ENCODE measurements at regions not wholly inside any gene's neighbourhood (a gene's known extent, or its start where the extent isn't known, plus 50 kb on each side); places are given as distances from the start of the nearest gene placed in this dataset.

- no peaks in the 10 kb centered on the region for H3K4me1 Mint-ChIP-seq (ENCODE audit: low read depth)
- no peak for DNase-seq
- peaks cover 28% of the 10 kb centered on the region for H3K9me3 Mint-ChIP-seq
- no peaks in the 10 kb centered on the region for H3K36me3 Mint-ChIP-seq (ENCODE audit: low read depth)
- no peaks in the 10 kb centered on the region for H3K27me3 Mint-ChIP-seq (ENCODE audit: insufficient read depth)
- H3K4me3 Mint-ChIP-seq, result no peak overlapping the region
- H3K27ac Mint-ChIP-seq, result no peak overlapping the region
- no peak for TF ChIP-seq CTCF (IDR thresholded peaks at IDR 0.05)
Observed at GRCh38 chr4:31051565-31051964, 331.4 kb downstream of the PCDH7 start.

GRCh38 chr4:31052519-31052918, 332.4 kb downstream of the PCDH7 start:
- no peaks in the 10 kb centered on the region for H3K4me1 Mint-ChIP-seq (ENCODE audit: low read depth)
- TF ChIP-seq CTCF (IDR thresholded peaks at IDR 0.05), result no peak
- no peaks in the 10 kb centered on the region for H3K27me3 Mint-ChIP-seq (ENCODE audit: insufficient read depth)
- H3K36me3 Mint-ChIP-seq (ENCODE audit: low read depth), result no peaks in the 10 kb centered on the region
- no peak overlapping the region for H3K4me3 Mint-ChIP-seq
- no peak overlapping the region for H3K27ac Mint-ChIP-seq
- H3K9me3 Mint-ChIP-seq, result peaks cover 24% of the 10 kb centered on the region
- no peak for DNase-seq

DNA sequence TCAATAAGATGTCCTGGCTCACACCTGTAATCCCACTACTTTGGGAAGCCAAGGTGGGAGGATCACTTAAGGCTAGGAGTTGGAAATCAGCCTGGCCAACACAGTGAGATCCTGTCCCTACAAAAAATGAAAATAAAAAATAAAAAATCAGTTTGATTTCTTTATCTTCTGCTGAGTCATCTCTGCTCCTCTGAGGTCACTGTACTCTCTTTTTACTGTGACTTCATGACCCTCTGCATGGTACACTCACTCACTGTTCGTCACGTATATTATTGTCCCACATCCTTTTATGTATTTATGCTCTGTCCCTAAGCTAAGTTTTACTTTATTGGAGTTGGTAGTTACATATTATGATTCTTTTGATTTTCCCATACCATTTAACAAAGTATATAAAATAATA, 333.3 kb downstream of the PCDH7 start:
- Mint-ChIP-seq H3K4me3 (no peak overlapping the region), H3K4me1 (ENCODE audit: low read depth) (no peaks in the 10 kb centered on the region)
- TF ChIP-seq CTCF (IDR thresholded peaks at IDR 0.05), result no peak

GRCh38 chr4:31054295-31054694, 334.1 kb downstream of the PCDH7 start:
- DNase-seq, result no peak
- H3K27ac Mint-ChIP-seq, result no peak overlapping the region
- H3K27me3 Mint-ChIP-seq (ENCODE audit: insufficient read depth), result no peaks in the 10 kb centered on the region
- no peak overlapping the region for H3K4me3 Mint-ChIP-seq
- no peak for TF ChIP-seq CTCF (IDR thresholded peaks at IDR 0.05)
- no peaks in the 10 kb centered on the region for H3K4me1 Mint-ChIP-seq (ENCODE audit: low read depth)
- peaks cover 24% of the 10 kb centered on the region for H3K9me3 Mint-ChIP-seq
- H3K36me3 Mint-ChIP-seq (ENCODE audit: low read depth), result no peaks in the 10 kb centered on the region

More for the DNA sequence above, 333.3 kb downstream of the PCDH7 start:
- peaks cover 24% of the 10 kb centered on the region for H3K9me3 Mint-ChIP-seq
- no peaks in the 10 kb centered on the region for H3K36me3 Mint-ChIP-seq (ENCODE audit: low read depth)
- no peak overlapping the region for H3K27ac Mint-ChIP-seq
- no peak for DNase-seq
- H3K27me3 Mint-ChIP-seq (ENCODE audit: insufficient read depth), result no peaks in the 10 kb centered on the region

DNA sequence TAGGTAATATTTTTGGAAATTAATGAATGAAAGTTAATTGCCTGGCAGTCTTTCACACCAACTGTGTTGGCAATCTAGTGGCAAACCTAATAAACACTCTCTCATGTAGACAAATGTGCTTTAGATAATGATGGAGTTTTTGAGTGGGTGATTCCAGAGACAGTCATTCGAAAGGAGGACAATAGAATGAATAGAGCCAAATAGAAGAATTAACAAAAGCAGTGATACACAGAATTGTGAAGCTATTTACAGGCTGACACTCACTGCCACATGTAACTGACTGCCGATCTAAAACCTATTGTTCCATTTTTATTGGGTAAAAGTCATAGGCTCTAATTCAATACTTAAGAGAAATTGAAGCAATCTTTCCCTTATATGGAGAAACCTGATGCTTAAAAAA, 338.5 kb downstream of the PCDH7 start:
- no peak overlapping the region for H3K27ac Mint-ChIP-seq
- TF ChIP-seq CTCF (IDR thresholded peaks at IDR 0.05), result no peak
- H3K4me3 Mint-ChIP-seq, result no peak overlapping the region
- H3K4me1 Mint-ChIP-seq (ENCODE audit: low read depth), result no peaks in the 10 kb centered on the region
- DNase-seq, result no peak
- H3K9me3 Mint-ChIP-seq, result peaks cover 17% of the 10 kb centered on the region
- H3K36me3 Mint-ChIP-seq (ENCODE audit: low read depth), result no peaks in the 10 kb centered on the region
- no peaks in the 10 kb centered on the region for H3K27me3 Mint-ChIP-seq (ENCODE audit: insufficient read depth)

All from HFFc6 (cell line).